Immature natural killer cell (primary cell): ENCODE measurements at regions not wholly inside any gene's neighbourhood (a gene's known extent, or its start where the extent isn't known, plus 50 kb on each side); places are given as distances from the start of the nearest gene placed in this dataset.

Experiments
- DNase-seq, 3 donors: peaks; one replicate each; pipeline ENCODE4 v3.0.0; 2022; ENCODE audit warnings: mixed read lengths in 1 of 3
- H3K27ac Mint-ChIP-seq, 6 donors: one replicate each; pipeline ENCODE4 v1.8.0; 2020; ENCODE audit warnings: mixed read lengths in 6 of 6, mild to moderate bottlenecking in 5 of 6, inconsistent platforms in 4 of 6, moderate library complexity in 3 of 6
- H3K27me3 Mint-ChIP-seq, 3 donors: one replicate each; pipeline ENCODE4 v1.8.0; 2020 to 2021; ENCODE audit warnings: low read depth in 3 of 3, mild to moderate bottlenecking in 3 of 3, mixed read lengths in 3 of 3, moderate library complexity in 3 of 3, inconsistent platforms in 1 of 3
- H3K36me3 Mint-ChIP-seq, 3 donors: one replicate each; pipeline ENCODE4 v1.8.0; 2020; ENCODE audit warnings: mixed read lengths in 3 of 3, inconsistent platforms in 2 of 3, mild to moderate bottlenecking in 2 of 3
- H3K4me1 Mint-ChIP-seq, 2 donors: one replicate each; pipeline ENCODE4 v1.8.0; 2020; ENCODE audit warnings: inconsistent platforms in 2 of 2, mild to moderate bottlenecking in 2 of 2, mixed read lengths in 2 of 2, moderate library complexity in 1 of 2
- H3K4me3 Mint-ChIP-seq, 5 donors: one replicate each; pipeline ENCODE4 v1.8.0; 2020; ENCODE audit warnings: mild to moderate bottlenecking in 5 of 5, mixed read lengths in 5 of 5, inconsistent platforms in 3 of 5, moderate library complexity in 3 of 5
- H3K9me3 Mint-ChIP-seq, 6 donors: one replicate each; pipeline ENCODE4 v1.8.0; 2020; ENCODE audit warnings: mild to moderate bottlenecking in 6 of 6, mixed read lengths in 6 of 6, inconsistent platforms in 4 of 6, moderate library complexity in 3 of 6

- H3K27ac Mint-ChIP-seq, result no peak overlapping the region
- H3K27me3 Mint-ChIP-seq, result no peaks in the 10 kb centered on the region
- no peaks in the 10 kb centered on the region for H3K36me3 Mint-ChIP-seq
- no peak for DNase-seq
- H3K9me3 Mint-ChIP-seq, result peaks cover 0 to 21% (median 10%) of the 10 kb centered on the region in 6 donors
- H3K4me1 Mint-ChIP-seq, result no peaks in the 10 kb centered on the region
- no peak overlapping the region for H3K4me3 Mint-ChIP-seq
These were observed 79.6 kb upstream of the ST6GAL2 start for GRCh38 chr2:106965611-106966010.

- Mint-ChIP-seq H3K4me1 (no peaks in the 10 kb centered on the region), H3K27me3 (peaks cover 0 to 4% (median 0%) of the 10 kb centered on the region in 3 donors), H3K36me3 (no peaks in the 10 kb centered on the region), H3K4me3 (no peak overlapping the region), H3K9me3 (peaks cover 0 to 18% (median 5%) of the 10 kb centered on the region in 6 donors), H3K27ac (no peak overlapping the region)
- no peak for DNase-seq
These were observed 83.8 kb upstream of the ST6GAL2 start for GRCh38 chr2:106969777-106970176.

- DNase-seq, result no peak
- Mint-ChIP-seq H3K36me3 (no peaks in the 10 kb centered on the region), H3K9me3 (peaks cover 0 to 16% (median 5%) of the 10 kb centered on the region in 6 donors), H3K27ac (no peak overlapping the region), H3K4me1 (no peaks in the 10 kb centered on the region), H3K27me3 (peaks cover 0 to 4% (median 0%) of the 10 kb centered on the region in 3 donors), H3K4me3 (no peak overlapping the region)
These were observed 84.7 kb upstream of the ST6GAL2 start for GRCh38 chr2:106970471-106971261.

GRCh38 chr2:106972782-106973181 is 86.8 kb upstream of the ST6GAL2 start:
- no peak overlapping the region for H3K4me3 Mint-ChIP-seq
- peaks cover 0 to 4% (median 0%) of the 10 kb centered on the region in 3 donors for H3K27me3 Mint-ChIP-seq
- H3K9me3 Mint-ChIP-seq, result peaks cover 0 to 10% (median 4%) of the 10 kb centered on the region in 6 donors
- no peak overlapping the region for H3K27ac Mint-ChIP-seq
- H3K36me3 Mint-ChIP-seq, result no peaks in the 10 kb centered on the region
- no peaks in the 10 kb centered on the region for H3K4me1 Mint-ChIP-seq
- DNase-seq, result no peak

GRCh38 chr2:106974891-106975290 is 88.9 kb upstream of the ST6GAL2 start:
- H3K36me3 Mint-ChIP-seq, result no peaks in the 10 kb centered on the region
- no peak overlapping the region for H3K4me3 Mint-ChIP-seq
- peaks cover 0 to 9% (median 4%) of the 10 kb centered on the region in 6 donors for H3K9me3 Mint-ChIP-seq
- no peak overlapping the region for H3K27ac Mint-ChIP-seq
- H3K27me3 Mint-ChIP-seq, result peaks cover 0 to 6% (median 0%) of the 10 kb centered on the region in 3 donors
- no peaks in the 10 kb centered on the region for H3K4me1 Mint-ChIP-seq
- no peak for DNase-seq

GRCh38 chr2:106975641-106976040 is 89.7 kb upstream of the ST6GAL2 start:
- Mint-ChIP-seq H3K9me3 (peaks cover 0 to 4% (median 1%) of the 10 kb centered on the region in 6 donors), H3K4me3 (no peak overlapping the region), H3K27ac (no peak overlapping the region), H3K27me3 (peaks cover 0 to 6% (median 0%) of the 10 kb centered on the region in 3 donors), H3K36me3 (no peaks in the 10 kb centered on the region), H3K4me1 (no peaks in the 10 kb centered on the region)
- no peak for DNase-seq

GRCh38 chr2:106976548-106976947 is 90.6 kb upstream of the ST6GAL2 start:
- H3K4me1 Mint-ChIP-seq, result no peaks in the 10 kb centered on the region

GRCh38 chr2:106977717-106978116 is 91.8 kb upstream of the ST6GAL2 start:
- DNase-seq, result no peak
- Mint-ChIP-seq H3K4me1 (no peaks in the 10 kb centered on the region), H3K36me3 (no peaks in the 10 kb centered on the region), H3K4me3 (no peak overlapping the region), H3K27ac (no peak overlapping the region), H3K27me3 (peaks cover 0 to 3% (median 0%) of the 10 kb centered on the region in 3 donors), H3K9me3 (peaks cover 0 to 4% (median 1%) of the 10 kb centered on the region in 6 donors)

More at GRCh38 chr2:106976548-106976947, 90.6 kb upstream of the ST6GAL2 start:
- H3K4me3 Mint-ChIP-seq, result no peak overlapping the region
- H3K27ac Mint-ChIP-seq, result no peak overlapping the region
- H3K9me3 Mint-ChIP-seq, result peaks cover 0 to 4% (median 1%) of the 10 kb centered on the region in 6 donors
- no peak for DNase-seq
- peaks cover 0 to 6% (median 0%) of the 10 kb centered on the region in 3 donors for H3K27me3 Mint-ChIP-seq
- H3K36me3 Mint-ChIP-seq, result no peaks in the 10 kb centered on the region

- no peaks in the 10 kb centered on the region for H3K36me3 Mint-ChIP-seq
- peaks cover 0 to 6% (median 2%) of the 10 kb centered on the region in 6 donors for H3K9me3 Mint-ChIP-seq
- H3K27me3 Mint-ChIP-seq, result peaks cover 0 to 3% (median 0%) of the 10 kb centered on the region in 3 donors
- H3K4me1 Mint-ChIP-seq, result no peaks in the 10 kb centered on the region
- no peak for DNase-seq
- no peak overlapping the region for H3K27ac Mint-ChIP-seq
- no peak overlapping the region for H3K4me3 Mint-ChIP-seq
These were observed 92.7 kb upstream of the ST6GAL2 start for GRCh38 chr2:106978647-106979046.

- Mint-ChIP-seq H3K4me1 (no peaks in the 10 kb centered on the region), H3K27me3 (peaks cover 0 to 3% (median 0%) of the 10 kb centered on the region in 3 donors), H3K27ac (no peak overlapping the region), H3K36me3 (no peaks in the 10 kb centered on the region), H3K9me3 (peaks cover 0 to 16% (median 6%) of the 10 kb centered on the region in 6 donors), H3K4me3 (no peak overlapping the region)
- no peak for DNase-seq
These were observed 95.5 kb upstream of the ST6GAL2 start for GRCh38 chr2:106981491-106981890.

- peaks cover 0 to 3% (median 0%) of the 10 kb centered on the region in 3 donors for H3K27me3 Mint-ChIP-seq
- no peaks in the 10 kb centered on the region for H3K36me3 Mint-ChIP-seq
- no peaks in the 10 kb centered on the region for H3K4me1 Mint-ChIP-seq
- no peak overlapping the region for H3K27ac Mint-ChIP-seq
- DNase-seq, result no peak
- H3K4me3 Mint-ChIP-seq, result no peak overlapping the region
- peaks cover under 1 to 20% (median 8%) of the 10 kb centered on the region in 6 donors for H3K9me3 Mint-ChIP-seq
These were observed 96.4 kb upstream of the ST6GAL2 start for GRCh38 chr2:106982350-106982749.

- Mint-ChIP-seq H3K4me1 (no peaks in the 10 kb centered on the region), H3K36me3 (no peaks in the 10 kb centered on the region), H3K27ac (no peak overlapping the region), H3K9me3 (peaks cover 7 to 28% (median 8%) of the 10 kb centered on the region in 6 donors), H3K27me3 (no peaks in the 10 kb centered on the region), H3K4me3 (no peak overlapping the region)
- DNase-seq, result no peak
These were observed 97.3 kb upstream of the ST6GAL2 start for GRCh38 chr2:106983305-106983704.

- Mint-ChIP-seq H3K27ac (no peak overlapping the region), H3K27me3 (peaks cover 0 to 3% (median 0%) of the 10 kb centered on the region in 3 donors), H3K4me3 (no peak overlapping the region), H3K9me3 (peaks cover 2 to 35% (median 7%) of the 10 kb centered on the region in 6 donors), H3K36me3 (no peaks in the 10 kb centered on the region), H3K4me1 (no peaks in the 10 kb centered on the region)
- no peak for DNase-seq
These were observed 102.4 kb upstream of the ST6GAL2 start for GRCh38 chr2:106988361-106988760.

- Mint-ChIP-seq H3K27ac (no peak overlapping the region), H3K36me3 (no peaks in the 10 kb centered on the region), H3K4me1 (no peaks in the 10 kb centered on the region), H3K4me3 (no peak overlapping the region), H3K27me3 (peaks cover 0 to 3% (median 0%) of the 10 kb centered on the region in 3 donors), H3K9me3 (peaks cover 2 to 25% (median 6%) of the 10 kb centered on the region in 6 donors)
- no peak for DNase-seq
These were observed 104.3 kb upstream of the ST6GAL2 start for GRCh38 chr2:106990297-106990696.
